ELF-1 (cell line): ENCODE measurements at regions not wholly inside any gene's neighbourhood (a gene's known extent, or its start where the extent isn't known, plus 50 kb on each side); places are given as distances from the start of the nearest gene placed in this dataset.
"Not testable (repeated sequence)": the region's sequence is repeated elsewhere in the genome, so short reads cannot be mapped to it uniquely, and the experiment has no call there.

Experiments
- DNase-seq: peaks from one replicate; pipeline ENCODE4 v3.0.0-alpha.2; 2016; ENCODE audit warnings: low read depth, low spot score

DNA sequence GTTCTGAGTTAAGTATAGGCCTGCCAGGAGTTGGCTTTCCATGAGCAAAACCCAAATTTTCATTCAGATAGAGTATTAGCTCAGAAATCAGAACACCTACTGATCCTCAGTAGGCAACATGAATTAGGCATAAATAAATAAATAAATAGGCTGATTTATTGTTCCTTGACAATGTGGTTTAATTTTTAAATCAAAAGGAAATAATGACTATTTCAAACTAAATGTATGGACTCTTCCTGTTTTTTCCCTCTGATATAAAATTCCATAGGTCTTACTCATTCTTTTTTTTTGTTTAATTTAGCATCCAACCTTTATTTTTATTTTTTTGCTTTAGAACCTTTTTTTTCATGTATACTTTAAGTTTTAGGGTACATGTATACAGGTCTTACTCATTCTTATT is 140.2 kb upstream of the ITGA6 start:
- no peak for DNase-seq

GRCh38 chr2:172287605-172288315 is 139.6 kb upstream of the ITGA6 start:
- no peak for DNase-seq

GRCh38 chr2:172288603-172289002 is 138.8 kb upstream of the ITGA6 start:
- DNase-seq: no peak

DNA sequence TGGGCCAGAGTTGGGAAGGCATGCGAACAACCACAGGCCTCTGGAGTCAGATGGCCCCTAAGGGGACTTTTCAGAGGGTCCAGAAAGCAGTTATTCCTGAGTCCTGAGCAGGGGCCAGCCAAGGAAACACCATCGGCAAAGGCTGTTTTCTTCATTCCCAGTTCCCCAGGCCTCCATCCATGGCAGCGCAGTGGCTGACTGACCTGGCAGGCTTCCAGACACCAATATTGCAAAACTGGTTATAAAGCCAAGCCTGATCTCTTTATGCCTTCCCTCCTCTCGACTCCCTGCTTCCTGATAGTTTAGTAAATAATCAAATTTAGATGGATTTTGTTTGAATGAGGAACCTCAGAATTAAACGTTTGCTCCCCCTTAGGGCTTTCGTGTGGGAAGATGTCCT is 133.4 kb upstream of the ITGA6 start:
- DNase-seq: no peak

GRCh38 chr2:172294983-172295382 is 132.4 kb upstream of the ITGA6 start:
- no peak for DNase-seq

DNA sequence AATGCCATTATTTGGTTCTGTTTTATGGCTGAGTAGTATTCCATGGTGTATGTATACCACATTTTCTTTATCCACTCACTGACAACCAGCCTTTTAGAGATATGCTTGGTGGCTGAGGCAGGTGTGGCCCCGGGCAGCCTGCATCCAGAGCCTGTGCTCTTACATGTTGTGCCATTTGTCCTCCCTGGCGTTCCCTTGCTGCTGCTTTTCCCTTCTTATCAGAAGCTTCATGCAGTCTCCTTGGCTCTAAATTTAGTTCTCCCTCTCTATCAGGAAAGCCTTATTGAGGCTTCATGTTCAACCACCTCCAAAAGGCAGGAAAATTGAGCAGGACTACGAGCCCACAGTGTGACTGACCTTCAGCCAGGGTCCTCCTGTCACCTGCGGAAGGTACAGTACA is 131.7 kb upstream of the ITGA6 start:
- no peak for DNase-seq

DNA sequence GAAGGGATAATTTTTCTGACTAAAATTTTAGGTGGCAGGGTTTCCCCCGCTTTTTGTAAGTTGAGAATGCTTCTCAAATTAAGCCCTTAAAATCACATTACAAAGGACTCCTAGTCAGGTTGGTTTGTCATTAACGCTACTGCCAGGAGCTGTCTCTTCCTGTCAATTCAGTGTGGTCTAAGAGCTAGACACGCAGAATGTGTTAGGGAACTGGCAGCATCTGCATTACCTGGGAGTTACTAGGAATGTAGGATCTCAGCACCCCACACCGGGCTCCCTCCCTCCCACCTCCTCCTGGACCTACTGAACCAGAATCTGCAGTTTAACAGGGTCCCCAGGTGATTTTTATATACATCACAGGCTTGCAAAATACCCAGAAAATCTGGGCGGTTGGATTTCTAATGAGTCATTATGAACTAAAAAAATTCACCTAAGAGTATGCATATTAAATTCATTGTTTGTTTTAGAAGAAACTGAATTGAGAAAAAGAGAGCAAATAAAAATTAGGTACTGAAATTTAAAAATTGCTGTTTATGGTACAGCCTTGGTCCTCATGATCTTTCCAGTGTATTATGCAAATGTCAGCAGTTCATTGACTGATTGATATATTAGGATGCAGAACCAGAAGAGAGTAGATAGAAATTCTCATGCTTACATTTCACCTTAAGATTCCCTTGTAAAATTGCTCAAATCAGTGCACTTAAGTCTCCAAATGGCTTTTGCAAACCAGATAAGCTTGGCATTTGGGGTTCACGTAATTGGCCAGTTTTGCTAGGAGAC is 130.9 kb upstream of the ITGA6 start:
- no peak for DNase-seq

DNA sequence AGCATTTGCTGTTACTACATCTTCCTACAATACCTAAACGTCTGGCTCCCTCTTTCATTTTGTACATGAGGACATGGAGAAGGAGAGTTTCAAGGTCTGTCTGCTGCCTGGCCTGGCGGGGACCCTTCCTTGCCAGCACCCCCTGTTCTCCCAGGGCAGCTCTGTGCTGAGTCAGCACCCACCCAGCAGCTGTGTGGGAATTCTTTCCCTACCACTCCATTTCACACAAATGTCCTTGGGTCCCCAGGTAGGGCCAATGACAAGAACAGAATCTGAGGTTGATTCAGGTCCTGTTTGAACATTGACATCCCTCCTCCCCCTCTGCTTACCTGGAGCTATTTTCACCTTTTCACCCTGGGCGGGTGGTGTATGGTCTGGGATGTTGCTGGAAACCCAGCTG is 129.9 kb upstream of the ITGA6 start:
- DNase-seq: no peak

- no peak for DNase-seq
Observed at GRCh38 chr2:172297950-172298349, 129.4 kb upstream of the ITGA6 start.

GRCh38 chr2:172299741-172300140 is 127.6 kb upstream of the ITGA6 start:
- DNase-seq: no peak

GRCh38 chr2:172300851-172301250 is 126.5 kb upstream of the ITGA6 start:
- DNase-seq: peak; percentile 18

GRCh38 chr2:172305066-172305465 is 122.3 kb upstream of the ITGA6 start:
- DNase-seq: no peak

- DNase-seq: no peak
Observed at GRCh38 chr2:172307800-172308199, 119.6 kb upstream of the ITGA6 start.

- no peak for DNase-seq
Observed at GRCh38 chr2:172308253-172308935, 119.0 kb upstream of the ITGA6 start.

DNA sequence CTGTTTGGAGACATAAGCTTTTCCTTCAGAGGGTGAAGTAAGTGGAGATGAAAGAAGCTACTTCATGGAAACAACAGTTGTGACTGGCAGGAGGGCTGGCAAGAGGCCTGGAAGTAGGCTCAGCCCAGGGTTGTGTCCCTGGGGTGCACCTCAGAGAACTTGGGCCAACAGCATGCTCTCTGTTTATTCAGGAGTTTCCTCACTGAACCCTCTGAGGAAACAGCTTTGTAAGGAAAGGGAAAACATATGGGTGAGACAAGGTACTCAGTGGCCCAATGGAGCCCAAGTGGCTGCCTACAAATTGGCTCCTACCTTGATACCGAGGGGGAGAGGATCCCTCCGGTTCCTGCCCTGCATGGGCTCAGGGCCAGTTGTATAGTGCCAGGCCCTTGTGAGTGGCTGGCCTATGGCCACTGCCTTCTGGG is 115.5 kb upstream of the ITGA6 start:
- DNase-seq: no peak

DNA sequence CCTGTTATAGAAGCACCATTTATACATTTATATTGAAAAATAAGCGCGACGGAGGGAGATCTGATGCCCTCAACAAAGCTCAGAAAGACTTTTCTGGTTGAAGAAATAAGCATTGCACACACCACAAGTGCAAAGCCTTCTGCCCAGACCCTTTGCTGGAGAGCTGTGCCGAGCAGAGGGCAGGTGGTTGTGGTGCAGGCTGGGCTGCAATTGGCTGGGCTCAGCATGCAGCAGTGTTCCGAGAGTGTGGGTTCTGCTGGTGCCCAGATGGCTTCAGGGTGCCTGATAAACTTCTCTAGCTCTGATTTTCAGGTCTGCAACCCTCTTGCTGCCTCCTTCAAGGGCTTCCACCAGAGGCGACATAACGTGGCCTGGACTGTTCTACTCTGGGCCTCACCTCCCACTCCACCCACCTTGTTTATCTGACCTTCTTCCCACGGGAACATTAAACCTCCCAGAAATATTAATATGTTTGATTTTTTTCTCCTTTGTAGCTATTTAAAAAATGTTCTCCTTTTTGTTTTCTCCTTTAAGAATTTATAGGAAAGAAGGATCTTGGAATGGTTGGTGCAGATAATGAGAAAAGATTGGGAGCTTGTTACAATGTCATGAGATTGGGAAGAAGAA is 113.6 kb upstream of the ITGA6 start:
- no peak for DNase-seq

DNA sequence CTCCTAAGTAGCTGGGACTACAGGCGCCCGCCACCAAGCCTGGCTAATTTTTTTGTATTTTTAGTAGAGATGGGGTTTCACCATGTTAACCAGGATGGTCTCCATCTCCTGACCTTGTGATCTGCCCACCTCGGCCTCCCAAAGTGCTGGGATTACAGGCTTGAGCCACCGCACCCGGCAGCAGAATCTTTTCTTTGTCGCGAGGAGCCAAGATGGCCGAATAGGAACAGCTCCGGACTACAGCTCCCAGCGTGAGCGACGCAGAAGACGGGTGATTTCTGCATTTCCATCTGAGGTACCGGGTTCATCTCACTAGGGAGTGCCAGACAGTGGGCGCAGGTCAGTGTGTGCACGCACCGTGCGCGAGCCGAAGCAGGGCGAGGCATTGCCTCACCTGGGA is 112.3 kb upstream of the ITGA6 start:
- not testable (repeated sequence) for DNase-seq

GRCh38 chr2:172322049-172322448 is 105.3 kb upstream of the ITGA6 start:
- DNase-seq: no peak

DNA sequence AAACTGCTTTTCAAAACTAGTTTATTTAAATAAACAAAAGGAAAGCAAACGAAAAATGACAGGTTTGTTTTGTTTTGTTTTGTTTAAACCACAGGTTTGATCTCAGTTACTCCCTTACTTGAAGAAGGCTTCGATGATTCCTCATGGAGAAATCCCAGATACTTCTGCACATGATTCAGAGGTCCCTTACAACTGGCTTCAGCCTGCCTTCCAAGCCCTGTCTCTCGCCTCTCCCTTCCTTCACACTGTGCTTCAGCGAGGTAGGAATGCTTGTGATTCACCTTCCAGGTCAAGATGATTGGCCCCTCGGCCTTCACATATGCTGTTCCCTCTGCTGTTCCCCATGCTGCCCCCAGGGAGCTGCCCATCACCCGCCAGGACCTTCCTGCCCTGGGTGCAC is 104.1 kb upstream of the ITGA6 start:
- no peak for DNase-seq

DNA sequence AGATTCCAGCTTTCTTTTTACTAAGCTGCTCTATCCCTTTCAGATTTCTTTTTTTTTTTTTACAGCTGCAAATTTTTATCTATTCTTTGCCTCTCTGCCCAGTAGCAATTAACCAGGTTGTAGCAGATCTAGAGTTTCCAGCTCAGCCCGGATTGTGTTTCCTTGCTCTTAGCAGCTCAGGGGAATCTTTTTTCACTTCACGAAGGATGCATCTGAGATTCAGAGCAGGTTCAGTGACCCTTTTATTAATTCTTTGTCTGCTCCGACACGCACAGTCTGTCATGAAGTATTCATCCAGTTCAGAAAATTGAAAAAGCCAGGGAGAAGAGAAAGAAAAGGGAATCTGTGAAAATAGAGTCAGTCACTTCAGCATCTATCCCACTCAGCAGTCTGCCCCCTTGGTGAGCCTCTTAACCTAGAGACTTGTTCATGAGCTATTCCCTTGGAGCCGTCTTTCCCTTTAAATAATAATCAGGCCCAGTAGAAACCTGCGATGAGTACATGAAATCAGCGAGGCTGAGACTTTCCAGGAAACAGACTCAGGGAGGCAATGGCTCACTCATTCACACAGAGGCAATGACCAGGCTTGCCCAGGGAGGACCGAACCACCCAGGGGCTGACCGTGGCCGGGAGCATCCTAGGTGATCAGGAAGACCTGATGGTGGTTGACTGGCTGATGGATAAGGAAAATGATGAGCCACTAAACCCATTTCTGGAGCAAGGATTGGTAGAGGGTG is 103.4 kb upstream of the ITGA6 start:
- DNase-seq: no peak

DNA sequence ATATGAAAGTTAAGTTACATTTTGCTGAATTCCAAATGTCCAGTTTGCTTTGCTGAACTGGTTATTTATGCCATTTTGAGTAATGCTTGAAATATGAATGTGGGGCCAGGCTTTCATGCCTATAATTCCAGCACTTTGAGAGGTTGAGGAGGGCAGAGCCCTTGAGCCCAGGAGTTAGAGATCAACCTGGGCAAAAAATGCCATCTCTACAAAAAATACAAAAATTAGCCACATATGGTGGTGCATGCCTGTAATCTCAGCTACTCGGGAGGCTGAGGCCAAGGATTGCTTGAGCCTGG is 101.2 kb upstream of the ITGA6 start:
- no peak for DNase-seq
